ENCODE measurements at regions not wholly inside any gene's neighbourhood (a gene's known extent, or its start where the extent isn't known, plus 50 kb on each side); places are given as distances from the start of the nearest gene placed in this dataset.

- H3K9me3 ChIP-seq (ENCODE audit: control insufficient read depth, low read length): no peaks in the 10 kb centered on the region
- 94 to 96% methylated on average over 1 of the region's 1 CpG for WGBS, 2 donors
- H3K27me3 ChIP-seq (ENCODE audit: control insufficient read depth in 1 of 2, insufficient read depth in 2 of 2, low read length in 1 of 2): peaks cover 0 to 1% of the 10 kb centered on the region in 2 donors
- no peak for ATAC-seq (ENCODE audit: low FRiP score)
- no peak for DNase-seq
- no peak overlapping the region for H3K4me3 ChIP-seq (ENCODE audit: low read length in 2 of 2)
- peaks cover 2 to 4% of the 10 kb centered on the region in 2 donors for H3K4me1 ChIP-seq (ENCODE audit: control insufficient read depth in 1 of 2, insufficient read depth in 2 of 2, low read length in 2 of 2)
- H3K36me3 ChIP-seq (ENCODE audit: control insufficient read depth in 1 of 2, insufficient read depth in 2 of 2, low read length in 1 of 2): no peaks in the 10 kb centered on the region
- no peak overlapping the region for H3K27ac ChIP-seq (ENCODE audit: low read depth in 1 of 2, low read length in 2 of 2)
- intact Hi-C loops (cut with DNase I): no loop called here
Observed at GRCh38 chr10:64070241-64070640, 549.0 kb downstream of the REEP3 start.

- no peak overlapping the region for H3K4me3 ChIP-seq (ENCODE audit: low read length in 2 of 2)
- intact Hi-C loops (cut with DNase I): no loop called here
- H3K9me3 ChIP-seq (ENCODE audit: control insufficient read depth, low read length): no peaks in the 10 kb centered on the region
- H3K27ac ChIP-seq (ENCODE audit: low read depth in 1 of 2, low read length in 2 of 2): no peak overlapping the region
- ATAC-seq (ENCODE audit: low FRiP score) (no peak), DNase-seq (no peak)
- peaks cover 0 to 1% of the 10 kb centered on the region in 2 donors for H3K27me3 ChIP-seq (ENCODE audit: control insufficient read depth in 1 of 2, insufficient read depth in 2 of 2, low read length in 1 of 2)
- peaks cover 2 to 4% of the 10 kb centered on the region in 2 donors for H3K4me1 ChIP-seq (ENCODE audit: control insufficient read depth in 1 of 2, insufficient read depth in 2 of 2, low read length in 2 of 2)
- no peaks in the 10 kb centered on the region for H3K36me3 ChIP-seq (ENCODE audit: control insufficient read depth in 1 of 2, insufficient read depth in 2 of 2, low read length in 1 of 2)
- 2 to 9% methylated on average over 5 of the region's 5 CpGs for WGBS, 2 donors
Observed at GRCh38 chr10:64071218-64071617, 550.0 kb downstream of the REEP3 start.

- H3K27me3 ChIP-seq (ENCODE audit: control insufficient read depth in 1 of 2, insufficient read depth in 2 of 2, low read length in 1 of 2): peaks cover 0 to 1% of the 10 kb centered on the region in 2 donors
- H3K27ac ChIP-seq (ENCODE audit: low read depth in 1 of 2, low read length in 2 of 2): no peak overlapping the region
- H3K4me3 ChIP-seq (ENCODE audit: low read length in 2 of 2): no peak overlapping the region
- no peak for DNase-seq
- intact Hi-C loops (cut with DNase I): no loop called here
- no peaks in the 10 kb centered on the region for H3K4me1 ChIP-seq (ENCODE audit: control insufficient read depth in 1 of 2, insufficient read depth in 2 of 2, low read length in 2 of 2)
- H3K9me3 ChIP-seq (ENCODE audit: control insufficient read depth, low read length): no peaks in the 10 kb centered on the region
- WGBS, 2 donors: 97 to 100% methylated on average over 2 of the region's 2 CpGs
- no peaks in the 10 kb centered on the region for H3K36me3 ChIP-seq (ENCODE audit: control insufficient read depth in 1 of 2, insufficient read depth in 2 of 2, low read length in 1 of 2)
- no peak for ATAC-seq (ENCODE audit: low FRiP score)
Observed at GRCh38 chr10:64075604-64076003, 554.4 kb downstream of the REEP3 start.

- Histone ChIP-seq H3K36me3 (ENCODE audit: control insufficient read depth in 1 of 2, insufficient read depth in 2 of 2, low read length in 1 of 2) (no peaks in the 10 kb centered on the region), H3K27me3 (ENCODE audit: control insufficient read depth in 1 of 2, insufficient read depth in 2 of 2, low read length in 1 of 2) (peaks cover 0 to 1% of the 10 kb centered on the region in 2 donors), H3K9me3 (ENCODE audit: control insufficient read depth, low read length) (no peaks in the 10 kb centered on the region), H3K4me3 (ENCODE audit: low read length in 2 of 2) (no peak overlapping the region), H3K27ac (ENCODE audit: low read depth in 1 of 2, low read length in 2 of 2) (no peak overlapping the region), H3K4me1 (ENCODE audit: control insufficient read depth in 1 of 2, insufficient read depth in 2 of 2, low read length in 2 of 2) (no peaks in the 10 kb centered on the region)
- no peak for ATAC-seq (ENCODE audit: low FRiP score)
- DNase-seq: no peak
- 82 to 87% methylated on average over 7 of the region's 7 CpGs for WGBS, 2 donors
- intact Hi-C loops (cut with DNase I): no loop called here
Observed at GRCh38 chr10:64076322-64076940, 555.2 kb downstream of the REEP3 start.

- H3K27ac ChIP-seq (ENCODE audit: low read depth in 1 of 2, low read length in 2 of 2): no peak overlapping the region
- H3K4me3 ChIP-seq (ENCODE audit: low read length in 2 of 2): no peak overlapping the region
- H3K9me3 ChIP-seq (ENCODE audit: control insufficient read depth, low read length): no peaks in the 10 kb centered on the region
- no peak for DNase-seq
- H3K36me3 ChIP-seq (ENCODE audit: control insufficient read depth in 1 of 2, insufficient read depth in 2 of 2, low read length in 1 of 2): no peaks in the 10 kb centered on the region
- intact Hi-C loops (cut with DNase I): no loop called here
- 92% methylated on average over 1 of the region's 1 CpG for WGBS, 2 donors
- no peak for ATAC-seq (ENCODE audit: low FRiP score)
- peaks cover 0 to 1% of the 10 kb centered on the region in 2 donors for H3K27me3 ChIP-seq (ENCODE audit: control insufficient read depth in 1 of 2, insufficient read depth in 2 of 2, low read length in 1 of 2)
- no peaks in the 10 kb centered on the region for H3K4me1 ChIP-seq (ENCODE audit: control insufficient read depth in 1 of 2, insufficient read depth in 2 of 2, low read length in 2 of 2)
Observed at GRCh38 chr10:64079341-64079740, 558.1 kb downstream of the REEP3 start.

- Histone ChIP-seq H3K27me3 (ENCODE audit: control insufficient read depth in 1 of 2, insufficient read depth in 2 of 2, low read length in 1 of 2) (peaks cover 0 to under 1% of the 10 kb centered on the region in 2 donors), H3K4me3 (ENCODE audit: low read length in 2 of 2) (no peak overlapping the region), H3K9me3 (ENCODE audit: control insufficient read depth, low read length) (no peaks in the 10 kb centered on the region), H3K27ac (ENCODE audit: low read depth in 1 of 2, low read length in 2 of 2) (no peak overlapping the region), H3K36me3 (ENCODE audit: control insufficient read depth in 1 of 2, insufficient read depth in 2 of 2, low read length in 1 of 2) (no peaks in the 10 kb centered on the region), H3K4me1 (ENCODE audit: control insufficient read depth in 1 of 2, insufficient read depth in 2 of 2, low read length in 2 of 2) (no peaks in the 10 kb centered on the region)
- DNase-seq (no peak), ATAC-seq (ENCODE audit: low FRiP score) (no peak)
- intact Hi-C loops (cut with DNase I): no loop called here
- WGBS, 2 donors: 76 to 94% methylated on average over 1 of the region's 1 CpG
Observed at GRCh38 chr10:64080071-64080470, 558.9 kb downstream of the REEP3 start.

- H3K27me3 ChIP-seq (ENCODE audit: control insufficient read depth in 1 of 2, insufficient read depth in 2 of 2, low read length in 1 of 2): no peaks in the 10 kb centered on the region
- no peaks in the 10 kb centered on the region for H3K4me1 ChIP-seq (ENCODE audit: control insufficient read depth in 1 of 2, insufficient read depth in 2 of 2, low read length in 2 of 2)
- ATAC-seq (ENCODE audit: low FRiP score): no peak
- no peak overlapping the region for H3K4me3 ChIP-seq (ENCODE audit: low read length in 2 of 2)
- H3K27ac ChIP-seq (ENCODE audit: low read depth in 1 of 2, low read length in 2 of 2): no peak overlapping the region
- WGBS, 2 donors: 75 to 80% methylated on average over 3 of the region's 3 CpGs
- no peak for DNase-seq
- intact Hi-C loops (cut with DNase I): no loop called here
- no peaks in the 10 kb centered on the region for H3K9me3 ChIP-seq (ENCODE audit: control insufficient read depth, low read length)
- no peaks in the 10 kb centered on the region for H3K36me3 ChIP-seq (ENCODE audit: control insufficient read depth in 1 of 2, insufficient read depth in 2 of 2, low read length in 1 of 2)
Observed at GRCh38 chr10:64081947-64082482, 560.8 kb downstream of the REEP3 start.

- H3K27me3 ChIP-seq (ENCODE audit: control insufficient read depth in 1 of 2, insufficient read depth in 2 of 2, low read length in 1 of 2): peaks cover 0 to 1% of the 10 kb centered on the region in 2 donors
- 69 to 73% methylated on average over 2 of the region's 2 CpGs for WGBS, 2 donors
- intact Hi-C loops (cut with DNase I): no loop called here
Observed at GRCh38 chr10:64086083-64086767, 565.0 kb downstream of the REEP3 start.

GRCh38 chr10:64089648-64090047, 568.4 kb downstream of the REEP3 start:
- Histone ChIP-seq H3K4me3 (ENCODE audit: low read length in 2 of 2) (no peak overlapping the region), H3K27ac (ENCODE audit: low read depth in 1 of 2, low read length in 2 of 2) (no peak overlapping the region), H3K27me3 (ENCODE audit: control insufficient read depth in 1 of 2, insufficient read depth in 2 of 2, low read length in 1 of 2) (peaks cover 0 to 1% of the 10 kb centered on the region in 2 donors), H3K4me1 (ENCODE audit: control insufficient read depth in 1 of 2, insufficient read depth in 2 of 2, low read length in 2 of 2) (no peaks in the 10 kb centered on the region), H3K9me3 (ENCODE audit: control insufficient read depth, low read length) (no peaks in the 10 kb centered on the region), H3K36me3 (ENCODE audit: control insufficient read depth in 1 of 2, insufficient read depth in 2 of 2, low read length in 1 of 2) (no peaks in the 10 kb centered on the region)
- intact Hi-C loops (cut with DNase I): no loop called here
- DNase-seq (no peak), ATAC-seq (ENCODE audit: low FRiP score) (no peak)
- 40 to 45% methylated on average over 2 of the region's 2 CpGs for WGBS, 2 donors

More at GRCh38 chr10:64086083-64086767, 565.0 kb downstream of the REEP3 start:
- no peak for DNase-seq
- Histone ChIP-seq H3K4me3 (ENCODE audit: low read length in 2 of 2) (no peak overlapping the region), H3K27ac (ENCODE audit: low read depth in 1 of 2, low read length in 2 of 2) (no peak overlapping the region), H3K4me1 (ENCODE audit: control insufficient read depth in 1 of 2, insufficient read depth in 2 of 2, low read length in 2 of 2) (no peaks in the 10 kb centered on the region), H3K9me3 (ENCODE audit: control insufficient read depth, low read length) (no peaks in the 10 kb centered on the region), H3K36me3 (ENCODE audit: control insufficient read depth in 1 of 2, insufficient read depth in 2 of 2, low read length in 1 of 2) (no peaks in the 10 kb centered on the region)
- ATAC-seq (ENCODE audit: low FRiP score): no peak

Measured in aorta (tissue), 5 donors.